GM23338 (cell line): ENCODE measurements at regions not wholly inside any gene's neighbourhood (a gene's known extent, or its start where the extent isn't known, plus 50 kb on each side); places are given as distances from the start of the nearest gene placed in this dataset.

Experiments used
- ATAC-seq: fragments of 200-7000 bp; cut with Tn5 transposase; 3 replicates; pipeline ENCODE4 v1.9.1; 2020
- DNase-seq: peaks from one replicate; pipeline ENCODE4 v3.0.0-alpha.2; 2015; ENCODE audit warnings: low spot score
- H2AFZ ChIP-seq: fragments of 200-600 bp; sonication (generic); 2 replicates; pipeline ENCODE4 v1.8.0; 2016; ENCODE audit warnings: antibody characterized with exemption, mild to moderate bottlenecking, moderate library complexity
- H3F3A ChIP-seq: fragments of 200-600 bp; sonication (generic); replicated peaks from 2 replicates; pipeline ENCODE4 v1.8.0; 2017; ENCODE audit warnings: antibody characterized with exemption, mixed run types, low read depth
- H3K27ac ChIP-seq: fragments of 200-600 bp; sonication (generic); 2 replicates; pipeline ENCODE4 v1.6.1; 2016; ENCODE audit warnings: low read depth
- H3K27me3 ChIP-seq: fragments of 200-600 bp; sonication (generic); 2 replicates; pipeline ENCODE4 v1.8.0; 2016; ENCODE audit warnings: mild to moderate bottlenecking, mixed run types, moderate library complexity; ENCODE audit not compliant: insufficient read depth
- H3K36me3 ChIP-seq: fragments of 200-600 bp; sonication (generic); 2 replicates; pipeline ENCODE4 v1.8.0; 2016; ENCODE audit warnings: mild to moderate bottlenecking; ENCODE audit not compliant: insufficient read depth
- H3K4me1 ChIP-seq: fragments of 200-600 bp; sonication (generic); 2 replicates; pipeline ENCODE4 v1.8.0; 2016; ENCODE audit warnings: mild to moderate bottlenecking, moderate library complexity; ENCODE audit not compliant: insufficient read depth
- H3K4me2 ChIP-seq: fragments of 200-600 bp; sonication (generic); 2 replicates; pipeline ENCODE4 v1.7.1; 2017; ENCODE audit warnings: mixed run types
- H3K4me3 ChIP-seq: fragments of 200-600 bp; sonication (generic); 2 replicates; pipeline ENCODE4 v1.6.1; 2016; ENCODE audit warnings: mixed run types
- H3K79me2 ChIP-seq: fragments of 200-600 bp; sonication (generic); replicated peaks from 2 replicates; pipeline ENCODE4 v1.8.0; 2017; ENCODE audit warnings: mild to moderate bottlenecking; ENCODE audit not compliant: insufficient read depth
- H3K9me2 ChIP-seq: fragments of 200-600 bp; sonication (generic); 2 replicates; pipeline ENCODE4 v1.8.0; 2017; ENCODE audit not compliant: insufficient read depth
- H4K20me1 ChIP-seq: fragments of 200-600 bp; sonication (generic); replicated peaks from 2 replicates; pipeline ENCODE4 v1.8.0; 2017; ENCODE audit warnings: mild to moderate bottlenecking; ENCODE audit not compliant: insufficient read depth
- H3K27ac Mint-ChIP-seq: 2 replicates; pipeline ENCODE4 v1.8.0; 2020; ENCODE audit warnings: inconsistent platforms, mild to moderate bottlenecking, moderate library complexity, mixed read lengths
- H3K27me3 Mint-ChIP-seq: 3 replicates; pipeline ENCODE4 v1.8.0; 2022; ENCODE audit warnings: low read depth, mild to moderate bottlenecking, moderate library complexity, mixed read lengths, inconsistent platforms; ENCODE audit not compliant: insufficient read depth, poor library complexity
- H3K36me3 Mint-ChIP-seq: 3 replicates; pipeline ENCODE4 v1.8.0; 2021; ENCODE audit warnings: low read depth, mild to moderate bottlenecking, inconsistent platforms, moderate library complexity, mixed read lengths
- H3K4me1 Mint-ChIP-seq: 3 replicates; pipeline ENCODE4 v1.8.0; 2020; ENCODE audit warnings: mild to moderate bottlenecking, inconsistent platforms, mixed read lengths
- H3K4me3 Mint-ChIP-seq: 3 replicates; pipeline ENCODE4 v1.8.0; 2021; ENCODE audit warnings: moderate library complexity, mild to moderate bottlenecking, inconsistent platforms, mixed read lengths
- H3K9me3 Mint-ChIP-seq: 3 replicates; pipeline ENCODE4 v1.8.0; 2020; ENCODE audit warnings: moderate library complexity, mild to moderate bottlenecking, inconsistent platforms, mixed read lengths
- CREB1 ChIP-seq: fragments of 250-450 bp; sonication (Bioruptor Pico); IDR thresholded peaks from 2 replicates; pipeline ENCODE4 v1.5.0; 2020; ENCODE audit warnings: low read depth, mild to moderate bottlenecking, moderate library complexity
- CTCF ChIP-seq, 2 experiments: fragments of 200-600 bp in 1 of 2; sonication (generic) in 1 of 2; conservative IDR thresholded peaks; 2 replicates each; pipeline versions ENCODE4 v1.5.1 to v1.6.1; 2016 to 2017; ENCODE audit warnings: antibody characterized with exemption in 2 of 2, low read depth in 2 of 2, mild to moderate bottlenecking in 2 of 2, moderate library complexity in 1 of 2
- ETS1 ChIP-seq: IDR thresholded peaks from 2 replicates; pipeline ENCODE4 v1.6.1; 2016; ENCODE audit warnings: antibody characterized with exemption
- NANOG ChIP-seq: IDR thresholded peaks from 2 replicates; pipeline ENCODE4 v1.6.1; 2016; ENCODE audit warnings: antibody characterized with exemption, borderline replicate concordance
- POLR2AphosphoS5 ChIP-seq: IDR thresholded peaks from 2 replicates; pipeline ENCODE4 v1.6.1; 2016; ENCODE audit warnings: antibody characterized with exemption, low read depth
- REST ChIP-seq: IDR thresholded peaks from one replicate; pipeline ENCODE4 v1.6.1; 2018; ENCODE audit warnings: antibody characterized with exemption; ENCODE audit not compliant: unreplicated experiment
- STAT1 ChIP-seq: IDR thresholded peaks from one replicate; pipeline ENCODE4 v1.6.1; 2016; ENCODE audit warnings: antibody characterized with exemption; ENCODE audit not compliant: unreplicated experiment
- ZNF114 ChIP-seq: fragments of 250-450 bp; sonication (Bioruptor Pico); IDR thresholded peaks from 2 replicates; pipeline ENCODE4 v1.5.0; 2020; ENCODE audit warnings: mild to moderate bottlenecking, moderate library complexity
- ZNF331 ChIP-seq: fragments of 250-450 bp; sonication (Bioruptor Pico); IDR thresholded peaks from 2 replicates; pipeline ENCODE4 v1.5.0; 2020; ENCODE audit warnings: low read depth, mild to moderate bottlenecking, moderate library complexity
- ZNF462 ChIP-seq: fragments of 250-450 bp; sonication (Bioruptor Pico); IDR thresholded peaks from 2 replicates; pipeline ENCODE4 v1.5.0; 2020; ENCODE audit warnings: mild to moderate bottlenecking, moderate library complexity

- no peaks in the 10 kb centered on the region for H3K9me3 Mint-ChIP-seq
- no peaks in the 10 kb centered on the region for H3K27me3 ChIP-seq
- no peaks in the 10 kb centered on the region for H4K20me1 ChIP-seq
- no peak overlapping the region for H3K4me2 ChIP-seq
- H3K36me3 ChIP-seq: no peaks in the 10 kb centered on the region
- no peak for TF ChIP-seq STAT1
- no peak for TF ChIP-seq POLR2AphosphoS5
- no peak for TF ChIP-seq CREB1
- no peak for TF ChIP-seq NANOG
- no peak for TF ChIP-seq ETS1
- no peak for TF ChIP-seq ZNF114 (CRISPR knock-in tag)
- no peak for TF ChIP-seq ZNF462 (CRISPR knock-in tag)
- no peak for TF ChIP-seq ZNF331 (CRISPR knock-in tag)
- no peak for TF ChIP-seq REST
- TF ChIP-seq CTCF (conservative IDR thresholded peaks at IDR 0.05; ENCODE audit: low read depth in 2 of 2): no peak
- no peaks in the 10 kb centered on the region for H3K27me3 Mint-ChIP-seq
- no peak overlapping the region for H2AFZ ChIP-seq
- DNase-seq (no peak), ATAC-seq (no peak)
- H3K27ac Mint-ChIP-seq: no peak overlapping the region
- H3K4me3 Mint-ChIP-seq: no peak overlapping the region
- H3K36me3 Mint-ChIP-seq: no peaks in the 10 kb centered on the region
- no peaks in the 10 kb centered on the region for H3K9me2 ChIP-seq
- H3F3A ChIP-seq: no peaks in the 10 kb centered on the region
- peaks cover 3% of the 10 kb centered on the region; the same call in 2 of the 3 replicates for H3K4me1 Mint-ChIP-seq
- no peaks in the 10 kb centered on the region for H3K79me2 ChIP-seq
- H3K4me1 ChIP-seq: no peaks in the 10 kb centered on the region
- H3K4me3 ChIP-seq: no peak overlapping the region
- no peak overlapping the region for H3K27ac ChIP-seq
Measured at GRCh38 chr2:59588286-59588685, 965.2 kb downstream of the BCL11A start.
